Prostate gland (tissue), 2 donors: ENCODE measurements at regions not wholly inside any gene's neighbourhood (a gene's known extent, or its start where the extent isn't known, plus 50 kb on each side); places are given as distances from the start of the nearest gene placed in this dataset.

Experiments
- DNase-seq: peaks from one replicate; pipeline ENCODE4 v3.0.0-alpha.2; 2019; ENCODE audit warnings: low spot score
- H3K27ac ChIP-seq, 2 donors: fragments of 200-600 bp; sonication (generic); 2 replicates each; pipeline ENCODE4 v1.5.1; 2017 to 2019
- H3K27me3 ChIP-seq: fragments of 200-600 bp; sonication (generic); replicated peaks from 2 replicates; pipeline ENCODE4 v1.5.1; 2019; ENCODE audit not compliant: insufficient read depth
- H3K36me3 ChIP-seq, 2 donors: fragments of 200-600 bp; sonication (generic); 1 replicate in 1 of 2; 2 replicates in 1 of 2; pipeline versions ENCODE4 v1.5.1 to v1.8.1; 2017 to 2019
- H3K4me1 ChIP-seq: fragments of 200-600 bp; sonication (generic); replicated peaks from 2 replicates; pipeline ENCODE4 v1.5.1; 2019
- H3K4me3 ChIP-seq, 2 donors: fragments of 200-600 bp; sonication (generic); 2 replicates each; pipeline ENCODE4 v1.5.1; 2017 to 2019
- H3K9me3 ChIP-seq: fragments of 200-600 bp; sonication (generic); 2 replicates; pipeline ENCODE4 v1.5.1; 2017
- CTCF ChIP-seq, 4 experiments: fragments of 200-600 bp in 2 of 4; fragments of 450-650 bp in 2 of 4; sonication (generic) in 2 of 4; IDR thresholded peaks; 1 replicate in 3 of 4; 2 replicates in 1 of 4; pipeline ENCODE4 v1.5.1; 2016 to 2019; ENCODE audit warnings: antibody characterized with exemption in 4 of 4, mild to moderate bottlenecking in 2 of 4, moderate library complexity in 2 of 4
- POLR2A ChIP-seq: fragments of 450-650 bp; IDR thresholded peaks from one replicate; pipeline ENCODE4 v1.6.1; 2016; ENCODE audit warnings: antibody characterized with exemption, mild to moderate bottlenecking
- POLR2AphosphoS5 ChIP-seq: sonication (generic); formaldehyde crosslinking; IDR thresholded peaks from one replicate; pipeline ENCODE4 v1.6.1; 2017; ENCODE audit warnings: antibody characterized with exemption
- WGBS: methylation state at CpG from one replicate; pipeline ENCODE4 v1.1.5; 2018; 5-methylcytosine and 5-hydroxymethylcytosine counted together
- intact Hi-C: fragments of 100-400 bp; cut with DNase I; formaldehyde crosslinking; loops from one replicate; pipeline ENCODE4 v1.14.2; 2022

- no peaks in the 10 kb centered on the region for H3K27me3 ChIP-seq
- WGBS, result 85% methylated on average over 3 of the region's 3 CpGs
- intact Hi-C loops, result no loop called here
- no peak for DNase-seq
- no peaks in the 10 kb centered on the region for H3K4me1 ChIP-seq
- no peak overlapping the region for H3K27ac ChIP-seq
- H3K36me3 ChIP-seq, result no peaks in the 10 kb centered on the region
- no peaks in the 10 kb centered on the region for H3K9me3 ChIP-seq
- no peak overlapping the region for H3K4me3 ChIP-seq
- TF ChIP-seq CTCF (IDR thresholded peaks at IDR 0.05), result no peak
- no peak for TF ChIP-seq POLR2A
- no peak for TF ChIP-seq POLR2AphosphoS5
Observed at GRCh38 chr12:130076126-130076525, 86.1 kb upstream of the FZD10 start.

- DNase-seq, result no peak
- no peak for TF ChIP-seq POLR2AphosphoS5
- TF ChIP-seq POLR2A, result no peak
- no peak for TF ChIP-seq CTCF (IDR thresholded peaks at IDR 0.05)
- intact Hi-C loops, result no loop called here
- Histone ChIP-seq H3K4me3 (no peak overlapping the region), H3K9me3 (no peaks in the 10 kb centered on the region), H3K27me3 (no peaks in the 10 kb centered on the region), H3K36me3 (no peaks in the 10 kb centered on the region), H3K4me1 (no peaks in the 10 kb centered on the region), H3K27ac (no peak overlapping the region)
- 19% methylated on average over 5 of the region's 5 CpGs for WGBS
Observed at GRCh38 chr12:130076752-130077151, 85.5 kb upstream of the FZD10 start.

GRCh38 chr12:130078852-130079251, 83.4 kb upstream of the FZD10 start:
- no peak overlapping the region for H3K4me3 ChIP-seq
- no peaks in the 10 kb centered on the region for H3K27me3 ChIP-seq
- intact Hi-C loops, result no loop called here
- H3K9me3 ChIP-seq, result no peaks in the 10 kb centered on the region
- H3K4me1 ChIP-seq, result no peaks in the 10 kb centered on the region
- TF ChIP-seq CTCF (IDR thresholded peaks at IDR 0.05), result no peak
- no peak for TF ChIP-seq POLR2A
- TF ChIP-seq POLR2AphosphoS5, result no peak
- peak overlapping the region in 1 of 2 donors; percentile 52 for H3K27ac ChIP-seq
- 62% methylated on average over 3 of the region's 3 CpGs for WGBS
- H3K36me3 ChIP-seq, result no peaks in the 10 kb centered on the region
- DNase-seq, result no peak

- Histone ChIP-seq H3K9me3 (no peaks in the 10 kb centered on the region), H3K4me1 (no peaks in the 10 kb centered on the region), H3K36me3 (no peaks in the 10 kb centered on the region), H3K27ac (peak overlapping the region in 1 of 2 donors; percentile 52), H3K4me3 (no peak overlapping the region), H3K27me3 (no peaks in the 10 kb centered on the region)
- intact Hi-C loops, result no loop called here
- 43% methylated on average over 7 of the region's 7 CpGs for WGBS
- TF ChIP-seq POLR2AphosphoS5, result peak; percentile 51
- no peak for TF ChIP-seq CTCF (IDR thresholded peaks at IDR 0.05)
- no peak for TF ChIP-seq POLR2A
- no peak for DNase-seq
Observed at GRCh38 chr12:130079279-130079678, 83.0 kb upstream of the FZD10 start.

GRCh38 chr12:130080205-130080604, 82.1 kb upstream of the FZD10 start:
- WGBS, result 66% methylated on average over 6 of the region's 6 CpGs
- no peak for TF ChIP-seq POLR2AphosphoS5
- TF ChIP-seq POLR2A, result no peak
- no peak for DNase-seq
- no peaks in the 10 kb centered on the region for H3K36me3 ChIP-seq
- intact Hi-C loops, result no loop called here
- H3K4me3 ChIP-seq, result no peak overlapping the region
- no peaks in the 10 kb centered on the region for H3K27me3 ChIP-seq
- H3K9me3 ChIP-seq, result no peaks in the 10 kb centered on the region
- H3K4me1 ChIP-seq, result no peaks in the 10 kb centered on the region
- no peak overlapping the region for H3K27ac ChIP-seq
